ENCODE measurements at regions not wholly inside any gene's neighbourhood (a gene's known extent, or its start where the extent isn't known, plus 50 kb on each side); places are given as distances from the start of the nearest gene placed in this dataset.
"Not testable (repeated sequence)": the region's sequence is repeated elsewhere in the genome, so short reads cannot be mapped to it uniquely, and the experiment has no call there.

- BruUV-seq (replicated peaks) = no TSS peak
- ATAC-seq = no peak
- in situ Hi-C loops (cut with HindIII; ENCODE audit: low pct_unique_long_range_greater_than_20kb, low sequenced_read_pairs) (no loop called here), intact Hi-C loops (cut with micrococcal nuclease; ENCODE audit: unreplicated experiment) (no loop called here)
- POLR2A ChIA-PET = no interaction called here
- Histone ChIP-seq H3K27ac (ENCODE audit: low read length) (no peak overlapping the region), H3K4me3 (ENCODE audit: low read depth in 2 of 2, low read length in 2 of 2) (no peak overlapping the region), H3K27me3 (ENCODE audit: control insufficient read depth, insufficient read depth, low read length) (no peaks in the 10 kb centered on the region; the same call in 1 of the 2 replicates), H3K9me3 (ENCODE audit: control insufficient read depth, insufficient read depth, low read depth, low read length) (no peaks in the 10 kb centered on the region), H3K4me1 (ENCODE audit: control insufficient read depth, insufficient read depth, low read length) (no peaks in the 10 kb centered on the region), H3K36me3 (ENCODE audit: control insufficient read depth, insufficient read depth, low read length) (no peaks in the 10 kb centered on the region)
- CTCF ChIA-PET = no interaction called here
- TF ChIP-seq TCF7L2 (IDR thresholded peaks at IDR 0.05; ENCODE audit: low read depth, low read length) (no peak), POLR2AphosphoS5 (IDR thresholded peaks at IDR 0.05; ENCODE audit: low read depth, low read length) (no peak), SIN3A (IDR thresholded peaks at IDR 0.05; ENCODE audit: borderline replicate concordance, insufficient read depth, low read depth, low read length) (no peak)
- TF ChIP-seq, protein P1, sequence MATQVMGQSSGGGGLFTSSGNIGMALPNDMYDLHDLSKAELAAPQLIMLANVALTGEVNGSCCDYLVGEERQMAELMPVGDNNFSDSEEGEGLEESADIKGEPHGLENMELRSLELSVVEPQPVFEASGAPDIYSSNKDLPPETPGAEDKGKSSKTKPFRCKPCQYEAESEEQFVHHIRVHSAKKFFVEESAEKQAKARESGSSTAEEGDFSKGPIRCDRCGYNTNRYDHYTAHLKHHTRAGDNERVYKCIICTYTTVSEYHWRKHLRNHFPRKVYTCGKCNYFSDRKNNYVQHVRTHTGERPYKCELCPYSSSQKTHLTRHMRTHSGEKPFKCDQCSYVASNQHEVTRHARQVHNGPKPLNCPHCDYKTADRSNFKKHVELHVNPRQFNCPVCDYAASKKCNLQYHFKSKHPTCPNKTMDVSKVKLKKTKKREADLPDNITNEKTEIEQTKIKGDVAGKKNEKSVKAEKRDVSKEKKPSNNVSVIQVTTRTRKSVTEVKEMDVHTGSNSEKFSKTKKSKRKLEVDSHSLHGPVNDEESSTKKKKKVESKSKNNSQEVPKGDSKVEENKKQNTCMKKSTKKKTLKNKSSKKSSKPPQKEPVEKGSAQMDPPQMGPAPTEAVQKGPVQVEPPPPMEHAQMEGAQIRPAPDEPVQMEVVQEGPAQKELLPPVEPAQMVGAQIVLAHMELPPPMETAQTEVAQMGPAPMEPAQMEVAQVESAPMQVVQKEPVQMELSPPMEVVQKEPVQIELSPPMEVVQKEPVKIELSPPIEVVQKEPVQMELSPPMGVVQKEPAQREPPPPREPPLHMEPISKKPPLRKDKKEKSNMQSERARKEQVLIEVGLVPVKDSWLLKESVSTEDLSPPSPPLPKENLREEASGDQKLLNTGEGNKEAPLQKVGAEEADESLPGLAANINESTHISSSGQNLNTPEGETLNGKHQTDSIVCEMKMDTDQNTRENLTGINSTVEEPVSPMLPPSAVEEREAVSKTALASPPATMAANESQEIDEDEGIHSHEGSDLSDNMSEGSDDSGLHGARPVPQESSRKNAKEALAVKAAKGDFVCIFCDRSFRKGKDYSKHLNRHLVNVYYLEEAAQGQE (IDR thresholded peaks at IDR 0.05; ENCODE audit: insufficient read depth in 1 of 2, low read depth in 2 of 2, low read length in 1 of 2) = no peak
- TF ChIP-seq, protein P2, sequence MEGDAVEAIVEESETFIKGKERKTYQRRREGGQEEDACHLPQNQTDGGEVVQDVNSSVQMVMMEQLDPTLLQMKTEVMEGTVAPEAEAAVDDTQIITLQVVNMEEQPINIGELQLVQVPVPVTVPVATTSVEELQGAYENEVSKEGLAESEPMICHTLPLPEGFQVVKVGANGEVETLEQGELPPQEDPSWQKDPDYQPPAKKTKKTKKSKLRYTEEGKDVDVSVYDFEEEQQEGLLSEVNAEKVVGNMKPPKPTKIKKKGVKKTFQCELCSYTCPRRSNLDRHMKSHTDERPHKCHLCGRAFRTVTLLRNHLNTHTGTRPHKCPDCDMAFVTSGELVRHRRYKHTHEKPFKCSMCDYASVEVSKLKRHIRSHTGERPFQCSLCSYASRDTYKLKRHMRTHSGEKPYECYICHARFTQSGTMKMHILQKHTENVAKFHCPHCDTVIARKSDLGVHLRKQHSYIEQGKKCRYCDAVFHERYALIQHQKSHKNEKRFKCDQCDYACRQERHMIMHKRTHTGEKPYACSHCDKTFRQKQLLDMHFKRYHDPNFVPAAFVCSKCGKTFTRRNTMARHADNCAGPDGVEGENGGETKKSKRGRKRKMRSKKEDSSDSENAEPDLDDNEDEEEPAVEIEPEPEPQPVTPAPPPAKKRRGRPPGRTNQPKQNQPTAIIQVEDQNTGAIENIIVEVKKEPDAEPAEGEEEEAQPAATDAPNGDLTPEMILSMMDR (IDR thresholded peaks at IDR 0.05) = no peak
- no peak for DNase-seq (ENCODE audit: low read depth, low spot score)
These were observed 62.2 kb upstream of the IRX2 start for GRCh38 chr5:2813678-2814077.

- Histone ChIP-seq H3K4me1 (ENCODE audit: control insufficient read depth, insufficient read depth, low read length) (no peaks in the 10 kb centered on the region), H3K27me3 (ENCODE audit: control insufficient read depth, insufficient read depth, low read length) (no peaks in the 10 kb centered on the region; the same call in 1 of the 2 replicates), H3K4me3 (ENCODE audit: low read depth in 2 of 2, low read length in 2 of 2) (no peak overlapping the region), H3K36me3 (ENCODE audit: control insufficient read depth, insufficient read depth, low read length) (no peaks in the 10 kb centered on the region), H3K9me3 (ENCODE audit: control insufficient read depth, insufficient read depth, low read depth, low read length) (no peaks in the 10 kb centered on the region), H3K27ac (ENCODE audit: low read length) (no peak overlapping the region)
- intact Hi-C loops (cut with micrococcal nuclease; ENCODE audit: unreplicated experiment) (no loop called here), in situ Hi-C loops (cut with HindIII; ENCODE audit: low pct_unique_long_range_greater_than_20kb, low sequenced_read_pairs) (no loop called here)
- TF ChIP-seq POLR2AphosphoS5 (IDR thresholded peaks at IDR 0.05; ENCODE audit: low read depth, low read length) (no peak), TCF7L2 (IDR thresholded peaks at IDR 0.05; ENCODE audit: low read depth, low read length) (no peak), SIN3A (IDR thresholded peaks at IDR 0.05; ENCODE audit: borderline replicate concordance, insufficient read depth, low read depth, low read length) (no peak)
- TF ChIP-seq, protein P1 (IDR thresholded peaks at IDR 0.05; ENCODE audit: insufficient read depth in 1 of 2, low read depth in 2 of 2, low read length in 1 of 2) = no peak
- TF ChIP-seq, protein P2 (IDR thresholded peaks at IDR 0.05) = no peak
- no peak for ATAC-seq
- BruUV-seq (replicated peaks) = no TSS peak
- ChIA-PET CTCF (no interaction called here), POLR2A (no interaction called here)
- DNase-seq (ENCODE audit: low read depth, low spot score) = no peak
These were observed 59.2 kb upstream of the IRX2 start for GRCh38 chr5:2810644-2811043.

- POLR2A ChIA-PET = interaction anchor here (0.7 kb wide), 1 partner anchor 1187 kb away, joined by 3 read pairs; no protein-coding TSS in a partner anchor
- H3K27me3 ChIP-seq (ENCODE audit: control insufficient read depth, insufficient read depth, low read length); H3K36me3 ChIP-seq (ENCODE audit: control insufficient read depth, insufficient read depth, low read length); ATAC-seq; in situ Hi-C loops (cut with HindIII; ENCODE audit: low pct_unique_long_range_greater_than_20kb, low sequenced_read_pairs); intact Hi-C loops (cut with micrococcal nuclease; ENCODE audit: unreplicated experiment); H3K4me1 ChIP-seq (ENCODE audit: control insufficient read depth, insufficient read depth, low read length); H3K27ac ChIP-seq (ENCODE audit: low read length); DNase-seq (ENCODE audit: low read depth, low spot score); H3K9me3 ChIP-seq (ENCODE audit: control insufficient read depth, insufficient read depth, low read depth, low read length); CTCF ChIA-PET; H3K4me3 ChIP-seq (ENCODE audit: low read depth in 2 of 2, low read length in 2 of 2); BruUV-seq (replicated peaks): not testable (repeated sequence)
These were observed 55.8 kb upstream of the IRX2 start for GRCh38 chr5:2807244-2807643.

Data from Panc1 (cell line).